PC-3 (cell line): ENCODE measurements at regions not wholly inside any gene's neighbourhood (a gene's known extent, or its start where the extent isn't known, plus 50 kb on each side); places are given as distances from the start of the nearest gene placed in this dataset.

ENCODE experiments used
- ATAC-seq: fragments of 200-7000 bp; cut with Tn5 transposase; 2 replicates; pipeline ENCODE4 v1.9.1; 2020; ENCODE audit warnings: mild to moderate bottlenecking, moderate library complexity
- BruUV-seq: library from RNA; stranded (reverse); fragments of 400-500 nt; replicated peaks from 2 replicates; lab custom pipeline; 2021; lab: Mats Ljungman, UMichigan
- CTCF ChIA-PET: fragments of 300-600 bp; sonication (Branson Sonifier 250); formaldehyde crosslinking; loops from one replicate; lab custom pipeline; 2022; ENCODE audit warnings: antibody characterized with exemption; lab: Charles Lee
- POLR2A ChIA-PET: fragments of 300-600 bp; sonication (Branson Sonifier 250); formaldehyde crosslinking; loops from one replicate; lab custom pipeline; 2022; ENCODE audit warnings: antibody characterized with exemption; ENCODE audit not compliant: unreplicated experiment; lab: Charles Lee
- DNase-seq: peaks from one replicate; pipeline ENCODE4 v3.0.0-alpha.2; 2015
- H2AFZ ChIP-seq: fragments of 300-600 bp; sonication (generic); 2 replicates; pipeline ENCODE4 v1.6.0; 2016; ENCODE audit warnings: antibody characterized with exemption, low read length
- H3F3A ChIP-seq: fragments of 300-600 bp; sonication (generic); one replicate; pipeline ENCODE4 v1.6.0; 2017; ENCODE audit warnings: antibody characterized with exemption, low read length, control low read depth, mild to moderate bottlenecking; ENCODE audit not compliant: unreplicated experiment
- H3K27ac ChIP-seq: fragments of 300-600 bp; sonication (generic); 2 replicates; pipeline ENCODE4 v1.5.1; 2016; ENCODE audit warnings: mild to moderate bottlenecking, low read length
- H3K27me3 ChIP-seq: fragments of 300-600 bp; sonication (generic); 2 replicates; pipeline ENCODE4 v1.6.1; 2016; ENCODE audit warnings: low read length, mixed read lengths
- H3K36me3 ChIP-seq: fragments of 300-600 bp; sonication (generic); 2 replicates; pipeline ENCODE4 v1.6.1; 2016; ENCODE audit warnings: low read depth, mixed run types, low read length, mixed read lengths
- H3K4me1 ChIP-seq: fragments of 300-600 bp; sonication (generic); 2 replicates; pipeline ENCODE4 v1.5.1; 2016; ENCODE audit warnings: low read length; ENCODE audit not compliant: insufficient read depth
- H3K4me2 ChIP-seq: fragments of 300-600 bp; sonication (generic); 2 replicates; pipeline ENCODE4 v1.6.0; 2016; ENCODE audit warnings: low read length
- H3K4me3 ChIP-seq: fragments of 300-600 bp; sonication (generic); 2 replicates; pipeline ENCODE4 v1.5.1; 2016; ENCODE audit warnings: mild to moderate bottlenecking, low read length, mixed read lengths
- H3K79me2 ChIP-seq: fragments of 300-600 bp; sonication (generic); 2 replicates; pipeline ENCODE4 v1.6.1; 2017; ENCODE audit warnings: low read length, mixed read lengths
- H3K9ac ChIP-seq: fragments of 300-600 bp; sonication (generic); 2 replicates; pipeline ENCODE4 v1.6.0; 2016; ENCODE audit warnings: mild to moderate bottlenecking, low read length
- H3K9me2 ChIP-seq: fragments of 300-600 bp; sonication (generic); replicated peaks from 2 replicates; pipeline ENCODE4 v1.6.1; 2016; ENCODE audit warnings: mixed run types, low read length, mixed read lengths
- H3K9me3 ChIP-seq: fragments of 300-600 bp; sonication (generic); 2 replicates; pipeline ENCODE4 v1.6.1; 2016; ENCODE audit warnings: low read length, mixed read lengths
- H4K20me1 ChIP-seq: fragments of 300-600 bp; sonication (generic); 2 replicates; pipeline ENCODE4 v1.6.1; 2016; ENCODE audit warnings: low read length, mixed read lengths
- EZH2 ChIP-seq: fragments of 300-600 bp; sonication (generic); IDR thresholded peaks from one replicate; pipeline ENCODE4 v1.6.1; 2017; ENCODE audit warnings: antibody characterized with exemption, mild to moderate bottlenecking, low read length; ENCODE audit not compliant: unreplicated experiment
- EZH2phosphoT487 ChIP-seq: fragments of 300-600 bp; sonication (generic); IDR thresholded peaks from 2 replicates; pipeline ENCODE4 v1.6.1; 2018; ENCODE audit warnings: mild to moderate bottlenecking, antibody characterized with exemption, low read length, borderline replicate concordance
- intact Hi-C: fragments of 100-400 bp; cut with micrococcal nuclease; formaldehyde crosslinking; loops from 2 replicates; pipeline ENCODE4 v1.9.0; 2023
- TF ChIP-seq, protein P1 (sequence below): fragments of 300-600 bp; sonication (generic); conservative IDR thresholded peaks from 2 replicates; pipeline ENCODE4 v1.5.1; 2017; ENCODE audit warnings: antibody characterized with exemption, low read depth, mild to moderate bottlenecking, low read length

DNA sequence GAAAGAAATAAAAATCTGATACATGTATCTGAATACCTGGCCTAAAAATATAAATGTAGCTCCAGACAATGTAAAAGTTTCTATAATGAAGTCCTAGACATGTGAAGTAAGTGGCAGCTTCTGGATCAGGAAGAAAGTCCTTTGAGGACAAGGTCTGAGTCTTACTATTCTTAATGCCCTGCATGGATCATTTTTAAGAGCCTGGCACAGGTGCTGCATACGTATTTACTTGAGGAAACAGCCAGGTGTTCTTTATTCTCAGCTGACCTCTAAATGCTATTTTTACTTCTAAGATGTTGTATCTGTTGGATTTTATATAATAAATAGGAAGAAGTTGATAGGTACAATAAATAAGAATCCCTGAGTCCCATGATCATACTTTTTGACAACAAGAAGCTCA, 750.0 kb upstream of the LUZP2 start:
- no peak overlapping the region for H3K27ac ChIP-seq
- ChIA-PET POLR2A (no interaction called here), CTCF (no interaction called here)
- no peak for ATAC-seq
- no peaks in the 10 kb centered on the region for H3K36me3 ChIP-seq
- BruUV-seq, result no TSS peak
- no peak for DNase-seq
- H3K27me3 ChIP-seq, result no peaks in the 10 kb centered on the region
- no peak overlapping the region for H3K4me2 ChIP-seq
- no peaks in the 10 kb centered on the region for H3K79me2 ChIP-seq
- no peak overlapping the region for H2AFZ ChIP-seq
- H3K4me3 ChIP-seq, result no peak overlapping the region
- peaks cover 15% of the 10 kb centered on the region for H3K4me1 ChIP-seq
- H4K20me1 ChIP-seq, result no peaks in the 10 kb centered on the region
- intact Hi-C loops, result no loop called here
- TF ChIP-seq EZH2phosphoT487 (no peak), EZH2 (no peak)
- TF ChIP-seq, protein P1, sequence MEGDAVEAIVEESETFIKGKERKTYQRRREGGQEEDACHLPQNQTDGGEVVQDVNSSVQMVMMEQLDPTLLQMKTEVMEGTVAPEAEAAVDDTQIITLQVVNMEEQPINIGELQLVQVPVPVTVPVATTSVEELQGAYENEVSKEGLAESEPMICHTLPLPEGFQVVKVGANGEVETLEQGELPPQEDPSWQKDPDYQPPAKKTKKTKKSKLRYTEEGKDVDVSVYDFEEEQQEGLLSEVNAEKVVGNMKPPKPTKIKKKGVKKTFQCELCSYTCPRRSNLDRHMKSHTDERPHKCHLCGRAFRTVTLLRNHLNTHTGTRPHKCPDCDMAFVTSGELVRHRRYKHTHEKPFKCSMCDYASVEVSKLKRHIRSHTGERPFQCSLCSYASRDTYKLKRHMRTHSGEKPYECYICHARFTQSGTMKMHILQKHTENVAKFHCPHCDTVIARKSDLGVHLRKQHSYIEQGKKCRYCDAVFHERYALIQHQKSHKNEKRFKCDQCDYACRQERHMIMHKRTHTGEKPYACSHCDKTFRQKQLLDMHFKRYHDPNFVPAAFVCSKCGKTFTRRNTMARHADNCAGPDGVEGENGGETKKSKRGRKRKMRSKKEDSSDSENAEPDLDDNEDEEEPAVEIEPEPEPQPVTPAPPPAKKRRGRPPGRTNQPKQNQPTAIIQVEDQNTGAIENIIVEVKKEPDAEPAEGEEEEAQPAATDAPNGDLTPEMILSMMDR, result no peak
- H3K9me3 ChIP-seq, result no peaks in the 10 kb centered on the region
- H3K9me2 ChIP-seq, result no peaks in the 10 kb centered on the region
- H3F3A ChIP-seq, result peaks cover 4% of the 10 kb centered on the region
- no peak overlapping the region for H3K9ac ChIP-seq

DNA sequence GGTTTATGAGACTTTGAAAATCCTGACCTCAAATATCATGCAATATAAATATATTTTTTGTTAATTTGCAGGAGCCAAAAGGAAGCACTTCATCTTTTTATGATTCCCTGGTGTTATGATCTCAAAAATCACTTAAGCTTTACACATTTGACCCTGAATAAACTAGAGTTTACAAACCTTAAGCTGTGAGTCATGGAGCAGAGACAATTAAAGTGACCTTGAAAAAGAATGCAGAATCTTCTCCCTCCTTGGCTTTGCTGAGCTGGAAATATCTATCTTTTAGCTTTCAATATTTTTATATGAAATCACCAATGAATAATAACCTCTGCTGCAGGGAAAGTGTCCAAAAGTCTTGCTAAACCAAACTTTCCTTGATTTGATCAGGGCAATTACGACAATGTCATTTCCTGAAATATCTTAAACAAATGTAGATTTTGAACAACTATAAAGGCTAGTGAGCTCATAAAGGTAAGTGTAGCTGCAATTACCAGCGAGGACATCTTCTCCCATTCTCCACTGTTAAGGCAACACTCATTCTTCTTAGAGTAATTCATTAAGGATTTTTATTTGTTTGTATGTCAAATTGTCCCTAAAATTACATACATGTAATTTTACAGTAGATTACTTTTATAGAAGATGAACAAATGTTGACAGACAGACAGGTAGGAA, 747.0 kb upstream of the LUZP2 start:
- intact Hi-C loops, result no loop called here
- peak; percentile 46 for ATAC-seq
- TF ChIP-seq EZH2 (no peak), EZH2phosphoT487 (no peak)
- TF ChIP-seq, protein P1, result no peak

GRCh38 chr11:23751280-23751679, 745.6 kb upstream of the LUZP2 start:
- Histone ChIP-seq H3K9me3 (no peaks in the 10 kb centered on the region), H3K9me2 (no peaks in the 10 kb centered on the region), H3K27me3 (no peaks in the 10 kb centered on the region), H3K4me3 (no peak overlapping the region), H3K36me3 (no peaks in the 10 kb centered on the region), H3K27ac (no peak overlapping the region), H3K79me2 (no peaks in the 10 kb centered on the region), H3K4me1 (peaks cover 15% of the 10 kb centered on the region), H4K20me1 (no peaks in the 10 kb centered on the region), H3K4me2 (no peak overlapping the region), H3F3A (peaks cover 4% of the 10 kb centered on the region), H3K9ac (no peak overlapping the region), H2AFZ (no peak overlapping the region)
- ChIA-PET CTCF (no interaction called here), POLR2A (no interaction called here)
- TF ChIP-seq, protein P1, result no peak
- no peak for TF ChIP-seq EZH2phosphoT487
- TF ChIP-seq EZH2, result no peak
- intact Hi-C loops, result no loop called here
- no TSS peak for BruUV-seq
- DNase-seq, result peak; percentile 39
- ATAC-seq, result peak; percentile 56

More for the DNA sequence above, 747.0 kb upstream of the LUZP2 start:
- ChIA-PET CTCF (interaction anchor here (0.7 kb wide), 1 partner anchor 40 kb away, joined by 3 read pairs; no protein-coding TSS in a partner anchor), POLR2A (no interaction called here)
- H3K9me2 ChIP-seq, result no peaks in the 10 kb centered on the region
- H3K27ac ChIP-seq, result no peak overlapping the region
- H3K4me2 ChIP-seq, result no peak overlapping the region
- no peaks in the 10 kb centered on the region for H3K79me2 ChIP-seq
- no peak overlapping the region for H3K4me3 ChIP-seq
- no peaks in the 10 kb centered on the region for H3K36me3 ChIP-seq
- H3K27me3 ChIP-seq, result no peaks in the 10 kb centered on the region
- no peak overlapping the region for H3K9ac ChIP-seq
- H3K4me1 ChIP-seq, result peaks cover 15% of the 10 kb centered on the region
- DNase-seq, result no peak
- no TSS peak for BruUV-seq
- H2AFZ ChIP-seq, result no peak overlapping the region
- no peaks in the 10 kb centered on the region for H3K9me3 ChIP-seq
- H3F3A ChIP-seq, result peaks cover 4% of the 10 kb centered on the region
- no peaks in the 10 kb centered on the region for H4K20me1 ChIP-seq
